K562 (cell line): ENCODE measurements at regions not wholly inside any gene's neighbourhood (a gene's known extent, or its start where the extent isn't known, plus 50 kb on each side); places are given as distances from the start of the nearest gene placed in this dataset.

Experiments
- BRCA1 ChIP-seq, 2 experiments: fragments of 450-650 bp in 1 of 2; sonication (generic) in 1 of 2; formaldehyde crosslinking in 1 of 2; IDR thresholded peaks; 2 replicates each; pipeline versions ENCODE4 v1.5.0 to v1.6.1; 2017 to 2020; ENCODE audit warnings: mild to moderate bottlenecking in 1 of 2, missing genetic modification reagents in 1 of 2
- EP300 ChIP-seq: IDR thresholded peaks from 2 replicates; pipeline ENCODE4 v1.6.1; 2012; ENCODE audit warnings: low read length, improper control_type of control experiment
- FOSL1 ChIP-seq: fragments of 200-800 bp; sonication (Bioruptor generic); conservative IDR thresholded peaks from 2 replicates; pipeline ENCODE4 v1.6.1; 2016; ENCODE audit warnings: missing genetic modification characterization, missing compliant biosample characterization
- FUS ChIP-seq: fragments of 200-400 bp; formaldehyde crosslinking; optimal IDR thresholded peaks from 2 replicates; pipeline ENCODE3; 2017; ENCODE audit warnings: low read depth, low read length
- GTF2F1 ChIP-seq: IDR thresholded peaks from 2 replicates; pipeline ENCODE4 v1.6.1; 2011; ENCODE audit warnings: low read depth, low read length, improper control_type of control experiment
- HDAC8 ChIP-seq: fragments of 450-650 bp; IDR thresholded peaks from 2 replicates; pipeline ENCODE4 v1.6.1; 2016; ENCODE audit warnings: mild to moderate bottlenecking, missing genetic modification characterization, moderate library complexity, missing compliant biosample characterization
- KLF6 ChIP-seq: fragments of 250-450 bp; sonication (Bioruptor Pico); IDR thresholded peaks from 2 replicates; pipeline ENCODE4 v1.4.0; 2020; ENCODE audit warnings: mild to moderate bottlenecking, moderate library complexity, borderline replicate concordance
- NFYB ChIP-seq: IDR thresholded peaks from 2 replicates; pipeline ENCODE4 v1.6.1; 2011; ENCODE audit warnings: mild to moderate bottlenecking, moderate library complexity; ENCODE audit not compliant: insufficient read length; ENCODE audit errors: extremely low read depth
- POLR2AphosphoS5 ChIP-seq: IDR thresholded peaks from 2 replicates; pipeline ENCODE4 v1.6.1; 2011; ENCODE audit warnings: mild to moderate bottlenecking, low read depth, low read length, moderate library complexity; ENCODE audit not compliant: control insufficient read depth, insufficient read depth
- ZNF224 ChIP-seq: sonication (generic); formaldehyde crosslinking; IDR thresholded peaks from 2 replicates; pipeline ENCODE4 v1.8.0; 2022; ENCODE audit warnings: mild to moderate bottlenecking, missing genetic modification reagents
- ZNF318 ChIP-seq, 2 experiments: fragments of 450-650 bp; IDR thresholded peaks; 2 replicates each; pipeline ENCODE4 v1.6.1; 2016; ENCODE audit warnings: mild to moderate bottlenecking in 2 of 2, borderline replicate concordance in 1 of 2, low read depth in 1 of 2, moderate library complexity in 1 of 2
- TF ChIP-seq, protein P1 (sequence below): sonication (generic); formaldehyde crosslinking; IDR thresholded peaks from 2 replicates; pipeline ENCODE4 v1.8.1; 2022; ENCODE audit warnings: missing genetic modification reagents
- TF ChIP-seq, protein P2 (sequence below), 3 experiments: IDR thresholded peaks in 2 of 3; conservative IDR thresholded peaks in 1 of 3; 2 replicates each; pipeline ENCODE4 v1.5.1; 2011 to 2012; ENCODE audit warnings: low read length in 3 of 3, mild to moderate bottlenecking in 3 of 3, control low read depth in 2 of 3, improper control_type of control experiment in 1 of 3, inconsistent platforms in 1 of 3, low read depth in 1 of 3, mixed read lengths in 1 of 3, moderate library complexity in 1 of 3; ENCODE audit not compliant: insufficient read depth in 2 of 3

GRCh38 chr13:44110091-44110621, 230.5 kb downstream of the LACC1 start:
- TF ChIP-seq, protein P1, sequence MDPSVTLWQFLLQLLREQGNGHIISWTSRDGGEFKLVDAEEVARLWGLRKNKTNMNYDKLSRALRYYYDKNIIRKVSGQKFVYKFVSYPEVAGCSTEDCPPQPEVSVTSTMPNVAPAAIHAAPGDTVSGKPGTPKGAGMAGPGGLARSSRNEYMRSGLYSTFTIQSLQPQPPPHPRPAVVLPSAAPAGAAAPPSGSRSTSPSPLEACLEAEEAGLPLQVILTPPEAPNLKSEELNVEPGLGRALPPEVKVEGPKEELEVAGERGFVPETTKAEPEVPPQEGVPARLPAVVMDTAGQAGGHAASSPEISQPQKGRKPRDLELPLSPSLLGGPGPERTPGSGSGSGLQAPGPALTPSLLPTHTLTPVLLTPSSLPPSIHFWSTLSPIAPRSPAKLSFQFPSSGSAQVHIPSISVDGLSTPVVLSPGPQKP = no peak
- TF ChIP-seq ZNF318 (IDR thresholded peaks at IDR 0.05; ENCODE audit: borderline replicate concordance in 1 of 2, low read depth in 1 of 2) = no peak
- TF ChIP-seq GTF2F1 = no peak
- TF ChIP-seq POLR2AphosphoS5 = no peak
- no peak for TF ChIP-seq KLF6 (CRISPR knock-in tag)
- TF ChIP-seq, protein P2, sequence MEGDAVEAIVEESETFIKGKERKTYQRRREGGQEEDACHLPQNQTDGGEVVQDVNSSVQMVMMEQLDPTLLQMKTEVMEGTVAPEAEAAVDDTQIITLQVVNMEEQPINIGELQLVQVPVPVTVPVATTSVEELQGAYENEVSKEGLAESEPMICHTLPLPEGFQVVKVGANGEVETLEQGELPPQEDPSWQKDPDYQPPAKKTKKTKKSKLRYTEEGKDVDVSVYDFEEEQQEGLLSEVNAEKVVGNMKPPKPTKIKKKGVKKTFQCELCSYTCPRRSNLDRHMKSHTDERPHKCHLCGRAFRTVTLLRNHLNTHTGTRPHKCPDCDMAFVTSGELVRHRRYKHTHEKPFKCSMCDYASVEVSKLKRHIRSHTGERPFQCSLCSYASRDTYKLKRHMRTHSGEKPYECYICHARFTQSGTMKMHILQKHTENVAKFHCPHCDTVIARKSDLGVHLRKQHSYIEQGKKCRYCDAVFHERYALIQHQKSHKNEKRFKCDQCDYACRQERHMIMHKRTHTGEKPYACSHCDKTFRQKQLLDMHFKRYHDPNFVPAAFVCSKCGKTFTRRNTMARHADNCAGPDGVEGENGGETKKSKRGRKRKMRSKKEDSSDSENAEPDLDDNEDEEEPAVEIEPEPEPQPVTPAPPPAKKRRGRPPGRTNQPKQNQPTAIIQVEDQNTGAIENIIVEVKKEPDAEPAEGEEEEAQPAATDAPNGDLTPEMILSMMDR (IDR thresholded peaks at IDR 0.05 in 2 of 3, conservative IDR thresholded peaks at IDR 0.05 in 1 of 3; ENCODE audit: insufficient read depth in 2 of 3, low read depth in 1 of 3, low read length in 3 of 3) = no peak
- TF ChIP-seq BRCA1 (IDR thresholded peaks at IDR 0.05) = no peak
- no peak for TF ChIP-seq BRCA1 (CRISPR knock-in tag; IDR thresholded peaks at IDR 0.05)
- no peak for TF ChIP-seq HDAC8 (tag)
- no peak for TF ChIP-seq EP300
- TF ChIP-seq FOSL1 = no peak
- no peak for TF ChIP-seq ZNF224 (CRISPR knock-in tag)
- TF ChIP-seq NFYB = no peak
- TF ChIP-seq FUS = no peak
